ENCODE measurements at regions not wholly inside any gene's neighbourhood (a gene's known extent, or its start where the extent isn't known, plus 50 kb on each side); places are given as distances from the start of the nearest gene placed in this dataset.

DNA sequence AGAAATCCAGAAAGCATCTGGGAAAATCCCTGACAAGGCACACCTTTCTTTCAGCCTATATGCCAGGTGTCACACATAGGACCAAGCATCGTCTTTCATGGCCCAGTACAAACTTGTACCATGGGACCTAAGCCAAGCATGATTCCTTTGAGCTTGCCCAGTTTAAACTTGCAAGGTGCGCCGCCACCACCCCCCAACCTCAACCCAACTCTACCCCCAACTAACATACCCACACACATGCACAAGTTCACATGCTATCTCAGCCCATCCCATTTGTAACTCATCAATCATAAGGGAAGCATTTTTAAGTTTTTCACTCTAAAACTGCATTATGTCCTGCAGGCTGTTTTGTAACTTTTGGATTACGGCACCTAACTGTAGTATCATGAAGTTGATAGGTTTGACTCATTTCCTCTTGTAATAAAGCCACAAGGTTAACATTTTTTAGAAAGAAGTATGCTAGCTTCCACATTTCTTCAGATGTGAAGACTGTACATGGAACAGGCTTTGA is 145.9 kb upstream of the FST start:
- Mint-ChIP-seq H3K4me3 (no peak overlapping the region), H3K36me3 (ENCODE audit: low read depth) (no peaks in the 10 kb centered on the region), H3K27me3 (no peaks in the 10 kb centered on the region), H3K4me1 (ENCODE audit: low read depth) (no peaks in the 10 kb centered on the region), H3K9me3 (no peaks in the 10 kb centered on the region), H3K27ac (no peak overlapping the region)
- ATAC-seq (no peak), DNase-seq (no peak)
- intact Hi-C loops (cut with micrococcal nuclease) = no loop called here
- POLR2A ChIA-PET = interaction anchor here (0.7 kb wide), 1 partner anchor 68 kb away, joined by 3 read pairs; no protein-coding TSS in a partner anchor
- CTCF ChIA-PET = interaction anchor here (0.6 kb wide), 1 partner anchor 131 kb away, joined by 3 read pairs; no protein-coding TSS in a partner anchor
- TF ChIP-seq CTCF (IDR thresholded peaks at IDR 0.05) = no peak

DNA sequence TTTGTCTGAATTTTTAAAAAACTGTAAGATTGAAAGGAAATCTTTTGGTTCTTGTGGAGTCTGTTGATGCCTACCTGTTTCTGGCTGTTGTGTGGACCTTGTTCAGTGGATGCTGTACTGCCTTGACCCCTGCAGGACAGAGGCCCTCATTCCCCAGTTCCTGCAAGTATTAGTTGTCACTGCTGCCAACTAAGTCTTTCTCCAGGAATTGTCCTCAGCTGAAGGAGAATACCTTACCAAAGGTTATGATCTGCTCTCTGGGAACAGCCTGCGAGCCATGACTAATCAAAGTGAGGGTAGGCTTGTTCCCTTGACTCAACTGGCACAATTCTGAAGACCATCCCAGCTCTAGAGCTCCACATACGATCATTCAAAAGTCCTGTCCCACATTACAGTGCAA is 145.3 kb upstream of the FST start:
- Mint-ChIP-seq H3K4me1 (ENCODE audit: low read depth) (no peaks in the 10 kb centered on the region), H3K4me3 (no peak overlapping the region), H3K27me3 (no peaks in the 10 kb centered on the region), H3K27ac (no peak overlapping the region), H3K36me3 (ENCODE audit: low read depth) (no peaks in the 10 kb centered on the region), H3K9me3 (no peaks in the 10 kb centered on the region)
- ChIA-PET POLR2A (no interaction called here), CTCF (interaction anchor here (0.6 kb wide), 1 partner anchor 130 kb away, joined by 3 read pairs; no protein-coding TSS in a partner anchor)
- TF ChIP-seq CTCF (IDR thresholded peaks at IDR 0.05) = no peak
- intact Hi-C loops (cut with micrococcal nuclease) = no loop called here
- DNase-seq = no peak
- no peak for ATAC-seq

- CTCF ChIA-PET = no interaction called here
- ATAC-seq = no peak
- Mint-ChIP-seq H3K36me3 (ENCODE audit: low read depth) (no peaks in the 10 kb centered on the region), H3K27ac (no peak overlapping the region), H3K4me1 (ENCODE audit: low read depth) (no peaks in the 10 kb centered on the region), H3K4me3 (no peak overlapping the region), H3K9me3 (peaks cover under 1% of the 10 kb centered on the region), H3K27me3 (no peaks in the 10 kb centered on the region)
- no peak for TF ChIP-seq CTCF (IDR thresholded peaks at IDR 0.05)
- intact Hi-C loops (cut with micrococcal nuclease) = no loop called here
- no peak for DNase-seq
- POLR2A ChIA-PET = no interaction called here
Observed at GRCh38 chr5:53337827-53338226, 142.6 kb upstream of the FST start.

- ATAC-seq (no peak), DNase-seq (no peak)
- no peak for TF ChIP-seq CTCF (IDR thresholded peaks at IDR 0.05)
- Mint-ChIP-seq H3K27me3 (no peaks in the 10 kb centered on the region), H3K36me3 (ENCODE audit: low read depth) (no peaks in the 10 kb centered on the region), H3K4me1 (ENCODE audit: low read depth) (no peaks in the 10 kb centered on the region), H3K9me3 (peaks cover 2% of the 10 kb centered on the region), H3K27ac (no peak overlapping the region), H3K4me3 (no peak overlapping the region)
- ChIA-PET POLR2A (no interaction called here), CTCF (no interaction called here)
- intact Hi-C loops (cut with micrococcal nuclease) = no loop called here
Observed at GRCh38 chr5:53338971-53339370, 141.5 kb upstream of the FST start.

DNA sequence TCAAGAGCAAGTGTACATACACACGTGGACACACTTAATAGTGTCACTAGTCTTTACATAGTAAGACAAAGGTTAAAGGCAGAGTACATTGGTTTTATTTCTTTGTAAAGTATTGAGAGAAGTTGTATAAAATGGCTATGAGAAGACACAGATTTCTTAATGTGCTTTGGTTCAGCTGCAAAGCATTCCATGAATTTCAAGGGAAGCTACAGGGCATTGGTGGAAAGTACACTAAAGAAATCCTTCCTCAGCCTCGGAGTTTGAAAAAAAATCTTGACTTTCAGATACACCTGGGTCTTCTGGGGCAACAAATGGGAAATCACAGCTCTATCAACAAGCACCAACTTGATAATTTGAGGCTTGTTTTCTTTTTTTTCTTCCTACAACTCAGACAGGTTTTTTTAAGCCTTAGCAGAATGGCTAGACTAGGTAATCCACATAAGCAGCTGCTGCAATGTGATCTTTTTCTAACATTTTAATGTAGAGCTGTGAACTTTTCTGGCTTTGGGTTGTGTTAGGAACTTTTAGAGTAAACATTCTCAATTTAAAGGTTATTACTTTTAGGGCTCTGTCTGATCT is 140.4 kb upstream of the FST start:
- Mint-ChIP-seq H3K27ac (no peak overlapping the region), H3K4me3 (no peak overlapping the region)
- CTCF ChIA-PET = no interaction called here

More for the DNA sequence above, 140.4 kb upstream of the FST start:
- Mint-ChIP-seq H3K4me1 (ENCODE audit: low read depth) (no peaks in the 10 kb centered on the region), H3K27me3 (no peaks in the 10 kb centered on the region), H3K36me3 (ENCODE audit: low read depth) (no peaks in the 10 kb centered on the region), H3K9me3 (peaks cover 2% of the 10 kb centered on the region)
- POLR2A ChIA-PET = no interaction called here
- intact Hi-C loops (cut with micrococcal nuclease) = no loop called here
- TF ChIP-seq CTCF (IDR thresholded peaks at IDR 0.05) = no peak
- ATAC-seq (no peak), DNase-seq (no peak)

Measured in activated CD8-positive, alpha-beta T cell treated with anti-CD3 and anti-CD28 coated beads for 36 hours (primary cell).